ENCODE measurements at regions not wholly inside any gene's neighbourhood (a gene's known extent, or its start where the extent isn't known, plus 50 kb on each side); places are given as distances from the start of the nearest gene placed in this dataset.

DNA sequence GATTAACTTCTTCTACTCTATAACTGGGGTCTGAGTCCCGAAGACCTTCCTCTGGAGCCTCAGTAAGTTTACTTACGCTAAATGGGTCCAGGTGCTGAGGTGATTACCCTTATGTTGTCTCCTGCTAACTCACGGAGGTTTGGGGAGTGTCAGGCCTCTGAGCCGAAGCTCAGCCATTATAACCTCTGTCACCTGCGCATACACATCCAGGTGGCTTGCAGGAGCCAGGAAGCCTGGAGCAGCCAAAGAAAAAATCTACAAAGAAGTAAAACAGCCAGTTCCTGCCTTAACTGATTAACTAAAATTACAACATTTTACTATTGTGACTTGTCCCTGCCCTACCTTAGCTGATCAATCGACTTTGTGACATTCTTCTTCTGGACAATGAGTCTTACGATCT, 350.7 kb downstream of the GLRX3 start:
- no peak for DNase-seq

DNA sequence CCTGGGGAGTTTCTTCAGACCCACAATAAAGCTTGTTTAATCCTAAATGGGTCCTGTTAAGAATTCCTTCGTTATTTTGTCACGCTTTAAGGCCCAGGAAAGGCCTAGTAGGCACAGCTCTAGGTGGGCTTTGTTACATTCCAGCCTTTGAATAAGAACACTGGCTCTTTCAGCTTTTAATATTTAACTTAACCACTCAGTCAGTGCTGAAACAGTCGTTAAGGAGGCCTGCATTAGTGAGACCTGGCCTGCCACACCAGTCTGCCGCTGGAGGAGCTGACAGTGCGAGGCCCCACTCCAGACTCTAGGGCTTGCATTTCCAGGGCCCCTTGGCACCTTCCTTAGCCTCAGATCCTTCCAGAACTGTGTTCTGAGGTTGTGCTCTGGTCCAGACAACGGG, 351.4 kb downstream of the GLRX3 start:
- DNase-seq, result peak; percentile 52

DNA sequence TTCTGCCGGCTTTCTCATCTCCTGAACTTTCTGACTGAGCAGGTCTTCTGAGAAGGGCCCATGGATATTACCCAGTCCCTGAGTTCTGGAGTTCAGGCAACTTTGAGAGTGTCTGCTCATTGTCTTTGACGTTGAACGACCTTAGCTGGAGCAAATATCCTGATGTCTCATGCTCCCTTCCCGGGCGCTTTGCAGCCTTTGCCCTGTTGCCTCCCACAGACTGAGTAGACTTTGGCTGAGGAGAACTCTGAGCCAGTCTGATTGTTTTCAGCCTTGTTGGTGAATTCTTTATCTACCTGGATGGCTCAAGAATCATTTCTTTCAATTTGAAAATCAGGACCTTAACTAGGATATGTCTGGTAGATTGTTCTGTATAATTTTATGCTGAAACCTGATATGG, 353.7 kb downstream of the GLRX3 start:
- DNase-seq, result peak; percentile 25

DNA sequence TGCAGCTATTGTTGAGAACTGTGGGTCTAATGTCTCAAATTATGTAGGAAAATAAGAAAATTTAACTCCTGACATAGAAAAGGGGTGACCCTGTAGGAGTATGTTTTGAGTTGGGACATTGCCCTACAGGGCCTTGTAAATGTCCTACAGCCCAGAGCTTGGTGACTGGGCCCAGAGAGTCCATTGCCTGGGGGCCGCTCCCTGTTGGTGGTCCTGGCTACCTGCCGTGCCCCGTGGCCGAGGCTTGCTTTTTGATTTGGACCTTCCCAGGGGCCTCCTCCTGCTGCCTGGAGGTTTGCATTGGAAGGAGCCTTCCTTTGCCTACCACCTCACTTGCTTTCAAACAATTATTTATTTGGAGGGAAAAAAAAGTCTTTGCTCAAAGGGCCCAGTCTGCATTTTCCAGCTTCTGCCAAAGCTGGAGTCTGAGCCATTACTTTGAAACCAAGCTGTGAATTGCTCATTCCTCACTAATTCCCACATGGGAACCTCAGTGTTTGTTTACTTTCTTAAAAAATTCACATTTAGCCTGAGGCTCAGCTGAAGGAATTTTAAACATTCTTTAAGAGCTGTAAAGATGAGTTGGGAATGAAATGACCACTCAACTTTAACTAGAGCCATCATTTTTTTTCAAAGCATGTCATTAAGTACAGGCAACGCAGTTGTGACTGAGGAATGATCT, 355.0 kb downstream of the GLRX3 start:
- no peak for DNase-seq

DNA sequence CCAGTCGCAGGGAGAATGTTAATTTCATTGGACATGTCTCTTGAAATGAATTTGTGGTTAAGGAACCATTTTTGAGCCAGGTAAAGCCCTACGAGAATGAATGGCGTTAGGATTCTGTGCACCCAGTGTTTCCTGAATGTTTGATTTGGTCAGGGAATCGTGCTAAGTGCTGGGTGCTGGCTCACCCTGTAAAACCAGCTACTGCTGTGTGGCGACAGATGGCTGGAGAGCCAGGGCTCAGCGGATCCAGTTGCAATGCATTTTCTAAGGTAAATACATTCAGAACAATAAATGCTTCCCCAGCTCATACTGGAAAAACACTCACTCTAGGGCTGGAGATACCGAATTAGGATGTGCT, 355.5 kb downstream of the GLRX3 start:
- no peak for DNase-seq

DNA sequence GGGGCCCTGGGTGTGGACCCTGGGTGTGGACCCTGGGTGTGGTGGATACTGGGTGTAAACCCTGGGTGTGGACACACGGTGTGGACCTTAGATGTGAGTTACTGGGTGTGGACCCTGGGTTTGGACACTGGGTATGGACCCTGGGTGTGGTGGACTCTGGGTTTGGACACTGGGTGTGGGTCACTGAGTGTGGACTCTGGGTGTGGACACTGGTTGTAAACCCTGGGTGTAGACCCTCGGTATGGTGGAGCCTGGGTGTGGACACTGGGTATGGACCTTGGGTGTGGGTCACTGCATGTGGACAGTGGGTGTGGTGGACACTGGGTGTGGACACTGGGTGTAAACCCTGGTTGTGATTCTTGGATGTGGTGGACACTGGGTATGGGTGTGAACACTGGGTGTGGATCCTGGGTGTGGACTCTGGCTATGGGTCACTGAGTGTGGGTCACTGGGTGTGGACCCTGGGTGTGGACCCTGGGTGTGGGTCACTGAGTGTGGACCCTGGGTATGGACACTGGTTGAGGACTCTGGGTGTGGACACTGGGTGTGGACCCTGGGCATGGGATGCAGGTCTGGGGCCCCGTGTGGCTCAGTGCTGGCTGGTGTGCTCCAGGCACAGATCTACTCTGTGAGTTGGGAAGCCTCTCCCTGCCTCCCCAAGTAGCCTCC, 356.2 kb downstream of the GLRX3 start:
- no peak for DNase-seq

DNA sequence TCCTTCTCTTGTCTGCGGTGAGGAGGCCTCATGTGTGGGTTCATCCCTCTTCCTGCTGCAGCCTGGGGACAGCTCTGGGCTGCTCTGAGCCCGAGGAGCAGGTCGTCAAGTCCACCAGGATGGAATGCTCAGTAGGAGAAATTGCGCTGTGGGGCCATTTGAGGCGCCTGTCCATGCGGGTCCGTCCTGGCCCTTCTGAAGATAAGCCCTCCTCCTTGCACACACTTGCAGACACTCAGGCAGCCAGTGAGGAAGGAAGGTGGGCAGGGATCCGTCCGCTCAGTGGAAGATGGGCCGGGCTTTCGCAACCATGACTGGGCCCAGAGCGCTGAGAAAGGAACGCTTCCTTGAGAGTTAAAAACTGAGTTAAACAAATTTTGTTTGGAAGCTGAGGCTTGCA, 356.8 kb downstream of the GLRX3 start:
- DNase-seq, result no peak

DNA sequence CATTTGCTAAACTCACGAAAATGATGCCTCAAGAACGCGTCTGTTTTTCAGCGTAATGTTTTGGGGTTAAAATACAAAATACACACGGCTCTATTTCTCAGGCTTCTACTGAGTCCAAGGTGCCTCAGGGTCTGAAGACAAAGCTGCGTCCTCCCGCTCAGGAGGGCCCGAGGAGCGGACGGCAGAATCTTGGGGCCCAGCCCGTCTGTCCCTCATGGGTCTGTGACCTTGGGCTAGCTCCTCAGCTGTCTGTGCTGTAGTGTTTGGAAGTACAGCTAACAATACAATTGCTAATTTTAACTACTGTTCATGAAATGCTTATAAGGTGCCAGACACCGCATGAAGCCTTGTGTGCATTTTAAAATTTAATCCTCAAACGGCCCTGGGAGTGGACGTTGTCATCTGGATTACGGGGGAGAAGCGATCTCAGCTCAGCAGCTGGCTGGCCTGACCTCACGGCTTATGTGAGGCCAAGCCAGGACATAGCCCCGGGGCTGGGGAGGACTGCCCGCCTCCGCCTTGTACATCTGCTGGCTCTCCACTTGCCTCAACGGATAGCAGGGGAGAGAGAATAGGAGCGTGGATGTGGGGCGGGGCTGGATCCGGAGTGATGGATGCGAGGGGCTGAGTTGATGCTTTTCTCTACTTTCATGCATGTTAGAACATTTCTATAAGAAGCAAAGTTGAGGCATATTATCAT, 357.4 kb downstream of the GLRX3 start:
- no peak for DNase-seq

DNA sequence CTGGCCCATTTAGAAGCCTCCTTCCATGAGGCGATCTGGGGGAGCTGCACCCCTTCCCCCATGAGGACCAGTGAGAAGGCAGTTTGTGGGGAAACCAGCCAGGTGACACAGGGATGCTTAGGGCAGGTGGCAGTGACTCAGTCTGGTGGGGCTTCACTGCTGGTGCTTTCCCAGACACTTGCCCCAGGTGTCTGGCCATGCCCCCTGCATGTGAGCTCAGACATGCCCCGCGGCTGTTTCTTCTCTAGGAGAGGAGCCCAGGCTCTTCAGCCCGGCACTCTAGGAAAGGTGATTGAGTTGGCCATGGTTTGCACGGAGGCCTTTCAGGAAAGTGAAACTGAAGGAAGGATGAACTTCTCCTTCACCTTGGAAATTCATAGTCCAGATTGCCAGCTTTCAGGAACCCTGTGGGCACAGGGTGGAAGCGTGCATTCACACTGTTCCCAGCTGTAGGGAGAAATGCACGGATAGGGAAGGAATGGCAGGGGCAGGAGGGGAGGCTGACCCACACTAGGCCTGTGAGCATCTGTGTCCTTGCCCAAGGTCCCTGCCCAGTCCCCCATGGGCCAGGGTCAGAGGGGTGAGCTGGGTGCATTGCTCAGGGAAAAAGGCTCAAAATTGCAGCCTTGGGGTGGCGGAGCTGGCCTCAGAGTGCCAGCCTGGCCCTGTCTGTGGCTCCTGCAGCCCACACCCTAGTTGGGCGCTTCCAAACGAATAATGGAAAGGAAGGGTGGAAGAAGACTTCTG, 359.1 kb downstream of the GLRX3 start:
- no peak for DNase-seq

DNA sequence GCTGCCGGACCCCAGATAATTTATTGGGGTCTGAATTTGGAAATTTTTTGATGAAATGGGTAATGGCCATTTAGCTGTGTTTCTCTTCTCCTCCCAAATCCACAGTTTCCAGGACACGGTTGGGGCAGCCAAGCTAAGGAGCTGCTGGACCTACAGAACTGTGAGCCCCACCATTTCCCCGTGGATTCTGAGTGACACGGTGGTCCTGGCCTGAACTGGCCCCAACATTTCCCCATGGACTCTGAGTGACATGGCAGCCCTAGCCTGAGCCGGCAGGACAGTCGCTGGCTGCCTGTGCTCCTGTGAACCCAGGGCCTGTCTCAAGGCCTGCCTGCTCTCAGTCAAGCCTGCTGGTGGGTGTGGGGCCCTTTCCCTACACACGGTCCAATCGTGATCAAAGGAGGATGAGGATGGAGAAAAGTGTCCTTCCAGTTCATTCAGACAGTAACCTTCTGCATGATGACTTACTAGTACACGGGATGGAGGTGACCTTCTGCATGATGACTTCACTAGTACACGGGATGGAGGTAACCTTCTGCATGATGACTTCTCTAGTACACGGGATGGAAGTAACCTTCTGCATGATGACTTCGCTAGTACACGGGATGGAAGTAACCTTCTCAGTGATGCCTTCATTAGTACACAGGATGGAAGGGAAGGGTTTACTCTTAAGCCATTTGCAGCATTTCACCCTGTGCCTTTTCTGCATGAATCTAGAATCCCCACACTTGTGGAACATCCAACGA, 359.9 kb downstream of the GLRX3 start:
- DNase-seq, result no peak

DNA sequence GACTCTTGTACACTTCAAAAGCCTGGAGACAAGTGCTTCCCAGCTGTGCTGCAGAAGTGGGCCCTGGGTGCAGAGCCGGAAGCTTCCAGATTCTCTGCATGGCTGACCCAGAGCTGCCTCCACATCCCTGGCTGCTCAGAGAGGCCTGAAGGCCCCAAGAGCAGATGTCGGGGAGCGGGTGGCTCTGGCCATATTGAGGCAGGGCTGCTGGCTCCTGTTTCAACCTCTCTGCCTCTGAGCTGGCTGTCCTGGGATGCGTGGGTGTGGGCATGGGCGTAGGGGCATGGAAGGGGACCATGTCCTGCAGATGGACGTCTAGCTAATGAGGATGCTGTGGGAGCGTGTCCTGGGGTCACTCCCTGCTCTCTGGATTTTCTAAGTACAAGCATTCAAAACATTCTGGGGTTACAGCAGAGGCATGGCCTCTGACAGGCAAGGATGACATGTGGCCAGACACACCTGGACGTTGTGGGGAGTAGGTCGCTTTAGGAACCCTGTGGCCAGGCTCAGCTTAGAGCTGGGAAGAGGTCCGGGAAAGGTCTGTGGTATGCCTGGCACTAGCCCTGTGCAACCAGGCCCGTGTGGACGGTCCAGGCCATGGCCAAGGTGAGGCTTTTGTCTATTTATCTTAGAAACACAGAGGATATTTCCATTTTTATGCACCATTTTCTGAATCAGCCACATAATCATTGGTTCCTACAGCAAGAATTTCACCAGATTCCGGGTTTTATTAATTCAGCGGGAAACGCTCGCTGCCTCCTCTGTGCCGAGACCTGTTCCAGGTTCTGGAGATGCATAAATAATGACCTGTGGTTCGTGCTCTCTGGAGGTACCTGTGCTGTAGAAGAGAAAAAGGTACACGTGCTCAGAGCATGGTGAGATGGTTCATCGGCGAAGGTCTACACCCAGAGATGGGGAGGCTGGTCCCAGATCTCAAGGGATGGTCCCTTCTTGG, 361.1 kb downstream of the GLRX3 start:
- no peak for DNase-seq

DNA sequence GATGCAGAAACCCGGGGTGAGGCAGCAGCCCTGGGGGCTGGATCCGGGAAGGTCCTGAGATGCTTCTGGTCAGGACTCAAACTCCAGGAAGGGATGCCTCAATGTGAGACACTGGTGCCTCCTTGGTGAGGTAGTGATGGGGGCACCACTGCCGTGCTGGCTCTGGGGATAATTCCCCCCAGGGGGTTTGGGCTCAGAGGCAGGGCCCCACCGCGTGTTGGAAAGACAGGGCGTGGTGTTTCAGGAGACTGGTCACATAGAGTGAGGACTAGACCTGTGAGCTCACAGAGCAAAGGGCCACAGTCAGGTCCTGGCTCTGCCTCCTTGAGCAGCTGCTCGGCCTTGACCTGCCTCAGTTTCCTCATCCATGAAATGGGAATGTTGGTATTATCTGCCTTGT, 361.9 kb downstream of the GLRX3 start:
- no peak for DNase-seq

DNA sequence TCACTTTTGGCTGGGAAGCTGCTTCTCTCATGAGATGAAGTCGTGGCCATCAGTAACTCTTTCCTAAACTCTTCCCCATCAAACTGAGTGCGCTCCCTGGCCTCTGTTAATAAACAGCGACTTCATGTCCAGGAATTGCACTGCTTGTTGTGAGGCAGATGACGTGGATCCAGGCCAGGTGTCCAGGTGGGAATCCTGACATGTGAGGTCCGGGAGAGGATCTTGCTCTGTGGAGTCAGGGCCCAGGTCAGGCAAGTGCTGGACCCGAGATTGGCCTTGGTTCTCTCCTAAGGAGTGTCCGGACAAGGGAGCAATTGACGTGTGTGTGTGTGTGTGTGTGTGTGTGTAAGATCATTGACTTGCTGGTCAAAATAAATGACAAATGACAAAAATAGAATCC, 362.7 kb downstream of the GLRX3 start:
- no peak for DNase-seq

DNA sequence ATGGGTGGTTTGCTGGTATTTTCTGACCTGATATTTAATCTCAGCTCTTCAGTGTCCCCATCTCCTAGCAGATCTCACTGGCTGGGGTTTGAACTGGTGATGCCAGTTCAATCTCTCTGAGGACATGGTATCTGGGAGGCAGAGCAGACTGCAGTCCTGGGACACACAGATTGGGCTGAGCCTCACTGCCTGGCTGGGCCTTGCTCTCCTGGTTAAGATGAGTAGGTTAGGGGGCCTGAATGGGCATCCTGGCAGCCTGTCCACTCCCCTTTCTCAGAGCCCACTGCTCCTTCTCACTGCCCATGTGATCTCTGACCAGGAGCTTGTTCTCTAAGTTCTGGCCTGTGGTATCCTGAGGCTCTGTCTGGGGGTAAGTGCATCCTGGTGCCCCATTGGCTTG, 363.4 kb downstream of the GLRX3 start:
- no peak for DNase-seq

DNA sequence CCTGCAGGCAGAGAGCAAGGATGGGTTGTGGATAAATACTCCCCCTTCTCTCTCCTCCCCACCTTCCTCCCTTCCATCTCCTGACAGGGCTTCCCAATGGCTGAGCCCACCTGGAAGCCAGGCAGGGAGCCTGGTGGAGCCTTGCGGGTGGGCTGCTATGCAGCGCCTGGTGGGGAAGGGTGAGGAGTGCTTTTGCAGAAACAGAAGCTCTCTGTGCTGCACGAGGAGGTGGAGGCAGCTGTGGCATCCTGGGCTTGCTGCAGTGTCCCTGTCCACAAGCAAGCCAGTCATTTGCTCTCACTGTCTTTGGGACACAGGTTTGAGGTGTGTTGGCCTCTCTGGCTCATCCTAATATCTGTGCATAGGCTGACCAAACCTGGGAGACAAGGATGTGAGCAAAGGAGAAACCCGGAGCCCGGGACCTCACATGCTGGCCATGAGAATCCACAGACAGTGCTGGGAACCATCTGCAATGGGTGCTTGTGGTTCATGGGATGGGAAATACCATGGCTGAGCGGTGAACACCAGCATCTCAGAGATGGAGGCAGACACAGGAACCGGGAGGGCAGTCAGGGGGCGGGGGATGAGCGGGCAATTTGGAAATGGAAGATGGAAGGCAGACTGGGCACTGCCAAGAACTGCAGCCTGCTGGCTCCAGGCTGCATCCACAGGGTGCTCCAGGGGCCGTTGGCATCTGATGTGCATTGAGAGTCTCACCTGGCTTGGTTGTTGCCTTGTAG, 364.2 kb downstream of the GLRX3 start:
- no peak for DNase-seq

DNA sequence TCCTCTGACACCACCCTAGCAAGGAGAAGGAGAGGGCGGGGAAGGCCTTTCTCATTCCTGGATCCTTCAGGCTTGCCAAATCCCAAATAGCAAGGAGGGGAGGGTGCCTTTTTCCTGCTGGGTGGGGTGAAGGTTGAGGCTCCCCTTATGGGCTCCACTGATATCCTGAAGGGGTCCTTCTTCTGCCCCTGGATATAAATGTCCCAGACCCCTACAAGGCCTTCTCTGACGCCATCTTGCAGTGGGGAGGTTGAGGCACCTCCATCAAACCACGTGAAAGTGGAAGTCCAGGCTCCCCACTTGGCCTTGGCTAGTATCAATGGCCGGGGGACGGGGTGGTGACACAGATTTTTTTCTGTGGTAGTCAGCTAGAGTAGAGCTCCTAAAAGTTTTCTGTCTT, 371.3 kb downstream of the GLRX3 start:
- no peak for DNase-seq

DNA sequence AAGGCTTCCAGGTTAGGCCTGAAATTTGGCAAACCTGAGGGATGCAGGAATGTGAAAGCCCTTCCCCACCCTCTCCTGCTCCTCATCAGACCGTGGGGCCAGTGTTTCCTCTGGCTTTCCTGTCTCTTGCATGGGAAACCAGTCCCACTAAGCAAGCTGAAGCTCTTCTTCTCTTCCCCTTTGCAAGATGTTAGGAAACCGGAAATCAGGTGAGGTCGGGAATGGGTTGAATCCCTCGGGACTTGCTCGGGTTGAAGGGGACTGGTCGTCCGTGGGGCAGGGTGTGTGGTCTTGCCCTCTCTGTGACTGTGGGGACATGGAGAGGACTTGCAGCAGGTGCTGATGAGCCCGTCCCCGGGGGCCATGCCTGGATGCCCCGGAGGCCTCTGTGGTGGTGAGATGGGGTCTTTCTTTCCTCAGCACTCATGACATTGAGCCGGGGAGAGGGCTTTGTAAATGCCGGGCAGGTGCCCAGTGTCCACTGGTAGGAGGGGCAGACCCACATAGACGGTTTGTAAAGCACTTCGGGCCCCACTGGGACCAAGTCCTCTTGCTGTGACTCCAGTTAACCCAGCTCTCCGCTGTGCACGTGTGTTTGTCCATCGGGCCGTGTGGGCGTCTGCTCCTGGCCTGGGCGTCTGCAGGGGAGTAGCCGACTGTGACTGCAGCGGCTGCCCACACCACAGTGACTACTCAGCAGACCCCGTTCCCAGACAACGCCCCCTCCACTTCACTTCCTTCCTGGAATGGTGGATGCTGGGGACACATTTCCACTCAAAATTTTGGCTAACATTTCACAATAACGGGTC, 373.9 kb downstream of the GLRX3 start:
- no peak for DNase-seq

DNA sequence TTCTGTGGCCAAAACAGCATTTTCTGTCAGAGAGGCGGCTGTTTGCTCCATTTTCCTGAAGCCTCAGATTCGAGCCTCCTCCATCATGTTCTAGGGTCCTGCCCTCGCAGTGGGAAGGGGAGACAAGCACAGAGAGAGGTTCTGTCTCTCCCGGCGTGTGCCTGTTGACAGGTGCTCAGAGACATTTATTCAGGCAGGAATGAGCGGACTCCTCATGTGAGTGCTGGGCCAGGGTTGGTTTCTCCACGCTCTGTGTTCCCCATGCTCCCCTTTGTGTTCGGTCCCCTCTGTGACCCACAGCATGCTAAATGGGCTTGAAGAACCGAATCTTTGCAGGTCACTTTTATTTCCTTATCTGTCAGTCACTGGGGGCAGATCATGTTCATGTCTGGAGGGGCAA, 374.6 kb downstream of the GLRX3 start:
- DNase-seq, result no peak

DNA sequence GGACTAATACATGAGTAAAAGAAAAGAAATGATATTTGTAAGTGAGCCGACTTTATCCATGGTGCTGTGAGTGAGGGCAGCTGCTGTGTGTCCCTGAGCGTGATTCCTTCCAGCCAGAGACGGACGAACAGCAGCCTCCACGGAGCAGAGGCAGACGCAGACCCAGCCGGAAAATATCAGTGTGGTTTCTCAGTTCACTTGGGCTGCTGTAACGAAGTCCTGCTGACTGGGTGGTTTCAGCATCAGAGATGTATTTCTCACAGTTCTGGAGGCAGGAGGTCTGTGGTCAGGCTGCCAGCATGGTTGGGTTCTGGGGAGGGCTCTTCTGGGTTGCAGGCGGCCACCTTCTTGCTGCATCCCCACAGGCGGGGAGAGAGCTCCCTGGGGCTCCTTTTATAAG, 375.6 kb downstream of the GLRX3 start:
- DNase-seq, result no peak

DNA sequence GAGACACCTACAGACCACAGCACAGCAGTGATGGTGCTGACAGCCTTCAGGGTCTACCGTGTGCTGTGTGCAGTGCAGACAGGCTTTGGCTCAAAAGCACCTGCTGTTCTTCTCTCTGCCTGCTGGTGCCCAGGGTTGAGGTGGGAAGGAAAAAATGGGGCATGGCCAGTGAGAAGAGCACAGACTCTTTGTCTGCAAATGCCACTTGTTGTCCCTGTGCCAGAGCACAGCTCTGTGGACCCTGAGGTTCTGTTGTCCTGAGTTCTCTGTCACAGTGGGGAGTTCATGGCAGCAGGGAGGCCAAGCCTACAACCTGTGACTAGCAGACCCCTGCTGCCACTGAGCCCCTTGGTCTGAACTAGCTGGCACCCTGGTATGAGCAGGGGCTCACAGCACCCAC, 376.7 kb downstream of the GLRX3 start:
- DNase-seq, result no peak
